ENCODE measurements at regions not wholly inside any gene's neighbourhood (a gene's known extent, or its start where the extent isn't known, plus 50 kb on each side); places are given as distances from the start of the nearest gene placed in this dataset.

GRCh38 chr10:59020502-59020901 lies 155.9 kb upstream of the PHYHIPL start:
- Histone ChIP-seq H3K4me1 (ENCODE audit: control insufficient read depth, insufficient read depth, low read length) (no peaks in the 10 kb centered on the region), H4K5ac (ENCODE audit: low read depth, low read length) (no peak overlapping the region), H4K8ac (ENCODE audit: low read depth in 2 of 2, low read length in 2 of 2) (no peak overlapping the region), H2BK5ac (ENCODE audit: low read depth, low read length, poor library complexity, severe bottlenecking) (no peak overlapping the region), H2BK15ac (ENCODE audit: low read depth, low read length) (no peak overlapping the region), H3K18ac (ENCODE audit: low read depth, low read length) (no peak overlapping the region), H3K36me3 (ENCODE audit: control insufficient read depth, insufficient read depth, low read length) (no peaks in the 10 kb centered on the region), H2AFZ (replicated peaks; ENCODE audit: low read length, poor library complexity) (no peak overlapping the region), H2BK120ac (ENCODE audit: low read depth, low read length) (no peak overlapping the region), H3K4me2 (ENCODE audit: low read depth, low read length) (no peak overlapping the region), H4K20me1 (ENCODE audit: insufficient read depth, low read length) (no peaks in the 10 kb centered on the region), H3K4me3 (ENCODE audit: insufficient read depth, low read depth, low read length) (no peak overlapping the region), H3K9me1 (ENCODE audit: insufficient read depth, low read length) (no peaks in the 10 kb centered on the region), H2BK20ac (ENCODE audit: low read depth, low read length) (no peak overlapping the region), H3K56ac (ENCODE audit: extremely low read depth, insufficient read depth, low read length) (no peak overlapping the region), H2AK9ac (replicated peaks; ENCODE audit: low read depth, low read length, poor library complexity) (no peak overlapping the region), H3K23ac (ENCODE audit: low read depth, low read length) (no peak overlapping the region), H3K27me3 (ENCODE audit: control insufficient read depth, insufficient read depth, low read length) (no peaks in the 10 kb centered on the region; the same call in 1 of the 2 replicates), H3K4ac (ENCODE audit: low read depth, low read length) (no peak overlapping the region), H3K9me3 (ENCODE audit: control insufficient read depth, insufficient read depth, low read length) (no peaks in the 10 kb centered on the region), H3K14ac (replicated peaks; ENCODE audit: low read depth, low read length) (no peak overlapping the region), H3K9ac (ENCODE audit: low read depth, low read length) (no peak overlapping the region), H4K91ac (ENCODE audit: insufficient read depth, low read depth, low read length) (no peak overlapping the region), H3K27ac (ENCODE audit: insufficient read depth, low read length) (no peak overlapping the region), H2AK5ac (ENCODE audit: low read depth, low read length) (no peak overlapping the region), H3K79me1 (ENCODE audit: low read depth in 1 of 2, low read length in 2 of 2) (no peaks in the 10 kb centered on the region)
- no peak for DNase-seq
- no TSS peak for BruUV-seq (replicated peaks)
- ChIA-PET CTCF (no interaction called here), POLR2A (ENCODE audit: unreplicated experiment) (no interaction called here)
- no CpG with 5 or more reads among the region's 4 CpGs for WGBS, 2 experiments (ENCODE audit: extremely low coverage in 2 of 2, insufficient read length in 1 of 2)
- dilution Hi-C loops (cut with HindIII; ENCODE audit: low sequenced_read_pairs, unreplicated experiment) = no loop called here
- no peak for TF ChIP-seq CEBPB (IDR thresholded peaks at IDR 0.05; ENCODE audit: low read depth, low read length)
- TF ChIP-seq ELK1 (IDR thresholded peaks at IDR 0.05; ENCODE audit: borderline replicate concordance, low read depth, low read length) = no peak
- no peak for TF ChIP-seq MAZ (IDR thresholded peaks at IDR 0.05; ENCODE audit: borderline replicate concordance, low read depth, low read length)
- TF ChIP-seq MAFK (IDR thresholded peaks at IDR 0.05; ENCODE audit: low read depth, low read length) = no peak
- no peak for TF ChIP-seq CHD1 (IDR thresholded peaks at IDR 0.05; ENCODE audit: low read depth, low read length)
- intact Hi-C loops (cut with micrococcal nuclease) = no loop called here
- ATAC-seq (ENCODE audit: low read depth) = no peak
- in situ Hi-C loops (cut with MboI; ENCODE audit: low sequenced_read_pairs) = no loop called here
